H9 (cell line): ENCODE measurements at regions not wholly inside any gene's neighbourhood (a gene's known extent, or its start where the extent isn't known, plus 50 kb on each side); places are given as distances from the start of the nearest gene placed in this dataset.

Experiments
- DNase-seq: peaks from one replicate; pipeline ENCODE4 v3.0.0-alpha.2; 2017
- H2AFZ ChIP-seq: one replicate; pipeline ENCODE4 v1.6.1; 2013; ENCODE audit warnings: mild to moderate bottlenecking, low read length, control low read depth, moderate library complexity
- H2AK5ac ChIP-seq: 2 replicates; pipeline ENCODE4 v1.6.1; 2013; ENCODE audit warnings: low read length, control low read depth, mixed read lengths; ENCODE audit not compliant: insufficient read length
- H2BK120ac ChIP-seq: one replicate; pipeline ENCODE4 v1.6.1; 2013; ENCODE audit warnings: low read depth, mild to moderate bottlenecking, low read length, control low read depth, inconsistent platforms; ENCODE audit not compliant: poor library complexity, severe bottlenecking
- H2BK12ac ChIP-seq: 2 replicates; pipeline ENCODE4 v1.6.1; 2013; ENCODE audit warnings: low read length, control low read depth, mixed read lengths, low read depth; ENCODE audit not compliant: insufficient read length
- H2BK15ac ChIP-seq: 2 replicates; pipeline ENCODE4 v1.6.1; 2013; ENCODE audit warnings: low read depth, low read length, control low read depth
- H2BK20ac ChIP-seq: one replicate; pipeline ENCODE4 v1.6.1; 2013; ENCODE audit warnings: low read depth, mild to moderate bottlenecking, low read length, control low read depth, inconsistent platforms; ENCODE audit not compliant: poor library complexity, severe bottlenecking
- H2BK5ac ChIP-seq: 2 replicates; pipeline ENCODE4 v1.6.1; 2013; ENCODE audit warnings: low read length, control low read depth, mixed read lengths; ENCODE audit not compliant: insufficient read length
- H3K14ac ChIP-seq: 2 replicates; pipeline ENCODE4 v1.6.1; 2013; ENCODE audit warnings: low read length, control low read depth; ENCODE audit not compliant: insufficient read depth
- H3K18ac ChIP-seq: 2 replicates; pipeline ENCODE4 v1.6.1; 2013; ENCODE audit warnings: low read depth, mild to moderate bottlenecking, mixed read lengths, low read length, control low read depth; ENCODE audit not compliant: insufficient read length
- H3K23ac ChIP-seq: 2 replicates; pipeline ENCODE4 v1.6.1; 2013; ENCODE audit warnings: low read length, control low read depth, mixed read lengths, low read depth; ENCODE audit not compliant: insufficient read length
- H3K23me2 ChIP-seq: 2 replicates; pipeline ENCODE4 v1.6.1; 2013; ENCODE audit warnings: low read depth, mild to moderate bottlenecking, mixed read lengths, low read length, control low read depth; ENCODE audit not compliant: insufficient read length, poor library complexity, severe bottlenecking
- H3K27ac ChIP-seq: 2 replicates; pipeline ENCODE4 v1.5.1; 2013; ENCODE audit warnings: low read length, control low read depth, mixed read lengths, low read depth; ENCODE audit not compliant: insufficient read length
- H3K27me3 ChIP-seq: 2 replicates; pipeline ENCODE4 v1.6.1; 2013; ENCODE audit warnings: low read length, control low read depth, inconsistent platforms; ENCODE audit not compliant: insufficient read depth
- H3K4ac ChIP-seq: 2 replicates; pipeline ENCODE4 v1.6.1; 2013; ENCODE audit warnings: low read depth, mild to moderate bottlenecking, control low read depth, inconsistent platforms, low read length, moderate library complexity
- H3K4me1 ChIP-seq: 2 replicates; pipeline ENCODE4 v1.6.1; 2013; ENCODE audit warnings: low read length, control low read depth, inconsistent platforms; ENCODE audit not compliant: insufficient read depth
- H3K4me2 ChIP-seq: 2 replicates; pipeline ENCODE4 v1.6.1; 2013; ENCODE audit warnings: low read length, control low read depth, mixed read lengths; ENCODE audit not compliant: insufficient read length, insufficient read depth
- H3K56ac ChIP-seq: 2 replicates; pipeline ENCODE4 v1.6.1; 2013; ENCODE audit warnings: low read depth, mild to moderate bottlenecking, mixed read lengths, low read length, control low read depth; ENCODE audit not compliant: insufficient read length
- H3K79me1 ChIP-seq: 2 replicates; pipeline ENCODE4 v1.6.1; 2013; ENCODE audit warnings: low read depth, mild to moderate bottlenecking, moderate library complexity, low read length, control low read depth, inconsistent platforms; ENCODE audit not compliant: insufficient read depth, poor library complexity, severe bottlenecking
- H3K79me2 ChIP-seq: 2 replicates; pipeline ENCODE4 v1.6.1; 2013; ENCODE audit warnings: low read length, control low read depth, inconsistent platforms; ENCODE audit not compliant: insufficient read depth
- H3K9ac ChIP-seq: 2 replicates; pipeline ENCODE4 v1.6.1; 2013; ENCODE audit warnings: low read length, control low read depth, mixed read lengths; ENCODE audit not compliant: insufficient read length; ENCODE audit errors: extremely low read depth
- H3K9me3 ChIP-seq: one replicate; pipeline ENCODE4 v1.6.1; 2013; ENCODE audit warnings: low read depth, low read length, inconsistent platforms; ENCODE audit not compliant: control insufficient read depth
- H3T11ph ChIP-seq: one replicate; pipeline ENCODE4 v1.6.1; 2013; ENCODE audit warnings: mild to moderate bottlenecking, low read length, control low read depth, inconsistent platforms
- H4K20me1 ChIP-seq: one replicate; pipeline ENCODE4 v1.6.1; 2013; ENCODE audit not compliant: control insufficient read depth, insufficient read length, insufficient read depth
- H4K5ac ChIP-seq: 2 replicates; pipeline ENCODE4 v1.6.1; 2013; ENCODE audit warnings: low read depth, mild to moderate bottlenecking, mixed read lengths, low read length, control low read depth; ENCODE audit not compliant: insufficient read length
- H4K8ac ChIP-seq: replicated peaks from 2 replicates; pipeline ENCODE4 v1.6.1; 2013; ENCODE audit warnings: low read length, control low read depth, mixed read lengths, low read depth; ENCODE audit not compliant: insufficient read length
- H4K91ac ChIP-seq: 2 replicates; pipeline ENCODE4 v1.6.1; 2013; ENCODE audit warnings: low read depth, mild to moderate bottlenecking, moderate library complexity, mixed read lengths, low read length, control low read depth; ENCODE audit not compliant: insufficient read length
- H3K27ac Mint-ChIP-seq, 3 experiments: 2 replicates in 2 of 3; 3 replicates in 1 of 3; pipeline ENCODE4 v1.8.0; 2020 to 2021; ENCODE audit warnings: mixed read lengths in 3 of 3, mild to moderate bottlenecking in 1 of 3, moderate library complexity in 1 of 3
- H3K27me3 Mint-ChIP-seq: 2 replicates; pipeline ENCODE4 v1.8.0; 2021; ENCODE audit warnings: low read depth, mild to moderate bottlenecking, moderate library complexity, mixed read lengths
- H3K36me3 Mint-ChIP-seq, 3 experiments: 2 replicates in 2 of 3; 3 replicates in 1 of 3; pipeline ENCODE4 v1.8.0; 2020 to 2021; ENCODE audit warnings: low read depth in 3 of 3, mixed read lengths in 3 of 3; ENCODE audit not compliant: insufficient read depth in 1 of 3
- H3K4me1 Mint-ChIP-seq, 2 experiments: 2 replicates each; pipeline ENCODE4 v1.8.0; 2020; ENCODE audit warnings: mixed read lengths in 2 of 2
- H3K4me3 Mint-ChIP-seq, 2 experiments: 2 replicates in 1 of 2; 3 replicates in 1 of 2; pipeline ENCODE4 v1.8.0; 2020 to 2021; ENCODE audit warnings: mild to moderate bottlenecking in 2 of 2, mixed read lengths in 2 of 2, moderate library complexity in 1 of 2
- H3K9me3 Mint-ChIP-seq, 2 experiments: 2 replicates in 1 of 2; 3 replicates in 1 of 2; pipeline ENCODE4 v1.8.0; 2020; ENCODE audit warnings: mild to moderate bottlenecking in 2 of 2, mixed read lengths in 2 of 2, moderate library complexity in 1 of 2
- CTCF ChIP-seq: fragments of 200-600 bp; sonication (generic); conservative IDR thresholded peaks from 3 replicates; pipeline ENCODE4 v1.8.0; 2021; ENCODE audit warnings: antibody characterized with exemption, mild to moderate bottlenecking
- WGBS: extraction: QIAGEN DNeasy Blood & Tissue Kit; methylation state at CpG from one replicate; pipeline ENCODE4 v1.1.7; 2013; ENCODE audit warnings: missing lambda C conversion rate, low lambda C conversion rate, mixed read lengths; ENCODE audit not compliant: insufficient read length; ENCODE audit errors: extremely low coverage; 5-methylcytosine and 5-hydroxymethylcytosine counted together

GRCh38 chr3:59695860-59696259 lies 646.0 kb upstream of the CFAP20DC start:
- Histone ChIP-seq H3K27ac (no peak overlapping the region), H3K23ac (no peak overlapping the region), H3K79me2 (no peaks in the 10 kb centered on the region), H3K27me3 (no peaks in the 10 kb centered on the region), H2AK5ac (no peak overlapping the region), H3T11ph (no peak overlapping the region), H2BK20ac (no peak overlapping the region), H3K18ac (no peak overlapping the region), H2BK120ac (no peak overlapping the region), H2BK5ac (no peak overlapping the region), H3K9ac (no peak overlapping the region), H3K4me1 (no peaks in the 10 kb centered on the region), H4K8ac (no peak overlapping the region), H4K91ac (no peak overlapping the region), H2BK15ac (no peak overlapping the region), H3K23me2 (no peaks in the 10 kb centered on the region), H3K4ac (no peak overlapping the region), H2BK12ac (no peak overlapping the region), H3K4me2 (no peak overlapping the region), H3K56ac (no peak overlapping the region), H4K20me1 (no peaks in the 10 kb centered on the region), H3K14ac (no peak overlapping the region), H2AFZ (no peak overlapping the region), H3K9me3 (no peaks in the 10 kb centered on the region), H4K5ac (no peak overlapping the region), H3K79me1 (no peaks in the 10 kb centered on the region)
- Mint-ChIP-seq H3K4me3 (no peak overlapping the region), H3K9me3 (peaks cover 0 to 2% of the 10 kb centered on the region in 2 experiments; a peak in 2 of 5 replicates), H3K36me3 (peaks cover 0 to 4% (median 4%) of the 10 kb centered on the region in 3 experiments; a peak in 3 of 7 replicates), H3K27me3 (no peaks in the 10 kb centered on the region; the same call in 1 of the 2 replicates), H3K4me1 (no peaks in the 10 kb centered on the region), H3K27ac (no peak overlapping the region)
- DNase-seq, result no peak
- TF ChIP-seq CTCF, result no peak
- WGBS, result no CpG with 5 or more reads among the region's 4 CpGs
